ENCODE measurements at regions not wholly inside any gene's neighbourhood (a gene's known extent, or its start where the extent isn't known, plus 50 kb on each side); places are given as distances from the start of the nearest gene placed in this dataset.

- TF ChIP-seq, protein P1, sequence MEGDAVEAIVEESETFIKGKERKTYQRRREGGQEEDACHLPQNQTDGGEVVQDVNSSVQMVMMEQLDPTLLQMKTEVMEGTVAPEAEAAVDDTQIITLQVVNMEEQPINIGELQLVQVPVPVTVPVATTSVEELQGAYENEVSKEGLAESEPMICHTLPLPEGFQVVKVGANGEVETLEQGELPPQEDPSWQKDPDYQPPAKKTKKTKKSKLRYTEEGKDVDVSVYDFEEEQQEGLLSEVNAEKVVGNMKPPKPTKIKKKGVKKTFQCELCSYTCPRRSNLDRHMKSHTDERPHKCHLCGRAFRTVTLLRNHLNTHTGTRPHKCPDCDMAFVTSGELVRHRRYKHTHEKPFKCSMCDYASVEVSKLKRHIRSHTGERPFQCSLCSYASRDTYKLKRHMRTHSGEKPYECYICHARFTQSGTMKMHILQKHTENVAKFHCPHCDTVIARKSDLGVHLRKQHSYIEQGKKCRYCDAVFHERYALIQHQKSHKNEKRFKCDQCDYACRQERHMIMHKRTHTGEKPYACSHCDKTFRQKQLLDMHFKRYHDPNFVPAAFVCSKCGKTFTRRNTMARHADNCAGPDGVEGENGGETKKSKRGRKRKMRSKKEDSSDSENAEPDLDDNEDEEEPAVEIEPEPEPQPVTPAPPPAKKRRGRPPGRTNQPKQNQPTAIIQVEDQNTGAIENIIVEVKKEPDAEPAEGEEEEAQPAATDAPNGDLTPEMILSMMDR (IDR thresholded peaks at IDR 0.05; ENCODE audit: insufficient read depth, low read length, poor library complexity, severe bottlenecking), result no peak
- TF ChIP-seq EZH2phosphoT487 (conservative IDR thresholded peaks at IDR 0.05; ENCODE audit: low read length), result no peak
Observed at GRCh38 chr6:165827190-165827518, 164.1 kb upstream of the PDE10A start.

Measured in SU-DHL-6 (cell line).